ENCODE measurements at regions not wholly inside any gene's neighbourhood (a gene's known extent, or its start where the extent isn't known, plus 50 kb on each side); places are given as distances from the start of the nearest gene placed in this dataset.

- DNase-seq, result no peak
Measured at GRCh38 chr3:189455641-189456417, 175.4 kb upstream of the TP63 start.

DNA sequence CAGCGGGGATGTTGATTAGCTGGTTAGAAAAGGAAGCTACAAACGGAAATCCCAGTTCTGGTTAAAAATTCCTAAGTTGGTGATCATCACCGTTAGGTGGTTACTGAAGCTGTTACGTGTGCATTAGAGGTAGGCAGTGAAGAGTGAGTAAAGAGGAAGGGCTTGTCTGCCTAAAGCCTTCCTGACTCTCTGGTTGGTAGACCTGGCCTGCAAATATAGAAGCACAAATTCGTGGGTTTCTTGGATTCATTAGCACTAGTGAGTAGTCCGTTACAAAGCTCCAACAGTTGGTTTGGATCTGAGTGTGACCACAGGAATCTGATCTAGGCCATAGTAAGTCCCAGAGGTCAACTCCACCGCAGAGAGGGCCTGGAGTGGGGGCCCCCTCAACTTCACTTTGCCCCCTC lies 174.0 kb upstream of the TP63 start:
- no peak for DNase-seq

DNA sequence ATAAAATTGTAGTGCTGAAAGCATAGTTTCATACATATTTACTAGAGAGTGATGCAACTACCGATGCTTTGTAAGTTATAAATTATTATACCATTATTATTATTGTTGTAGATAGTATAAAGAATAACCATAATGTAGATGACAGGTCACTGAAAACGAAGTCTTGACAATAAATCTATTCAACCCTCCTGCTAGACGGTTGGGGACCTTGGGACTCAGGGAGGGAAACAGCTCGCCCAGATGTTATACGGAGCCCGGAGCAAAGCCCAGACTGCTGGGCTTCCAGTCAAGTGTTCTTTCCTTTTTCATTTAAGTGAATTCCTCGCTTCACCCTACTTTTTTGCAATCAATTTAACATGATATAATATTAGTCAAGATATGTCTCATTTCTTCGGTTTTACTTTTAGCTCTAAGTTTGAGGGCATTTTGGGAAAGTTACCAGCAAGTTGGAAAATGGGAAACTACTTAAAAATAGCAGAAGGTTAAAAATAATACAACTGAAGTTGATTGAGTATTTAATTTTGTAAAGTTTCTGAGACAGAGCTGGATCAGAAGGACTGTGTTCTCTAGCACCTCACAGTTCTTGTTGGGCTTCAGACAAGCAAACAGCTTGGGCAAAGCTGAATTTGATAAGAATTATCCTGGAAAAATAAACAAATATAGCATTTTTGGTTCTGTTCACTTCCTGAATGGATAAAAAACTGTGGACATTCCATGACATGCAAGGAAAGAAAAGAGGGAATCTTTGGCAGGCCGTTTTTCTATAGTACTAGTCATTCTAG lies 173.4 kb upstream of the TP63 start:
- no peak for DNase-seq

- no peak for DNase-seq
Measured at GRCh38 chr3:189458528-189458927, 172.7 kb upstream of the TP63 start.

- DNase-seq, result no peak
Measured at GRCh38 chr3:189459231-189459630, 172.0 kb upstream of the TP63 start.

GRCh38 chr3:189460511-189460910 lies 170.7 kb upstream of the TP63 start:
- no peak for DNase-seq

DNA sequence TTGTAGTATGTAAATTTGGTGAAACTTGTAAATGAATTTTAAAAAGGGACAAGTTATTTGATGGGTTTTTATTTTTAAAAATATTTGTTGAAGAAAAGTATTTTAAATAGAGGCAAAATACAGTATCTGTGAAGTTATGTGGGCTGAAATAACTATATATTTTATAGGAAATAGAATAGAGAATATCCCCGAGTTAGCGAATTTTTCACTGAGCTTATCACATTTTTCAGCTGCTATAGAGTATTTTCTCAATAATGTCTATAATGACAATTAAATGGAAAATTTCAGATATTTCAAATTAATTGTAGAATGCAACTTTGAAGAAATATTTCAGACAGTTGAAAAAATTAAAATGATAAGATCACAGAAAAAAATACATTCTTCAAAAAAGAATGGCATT lies 166.4 kb upstream of the TP63 start:
- no peak for DNase-seq

DNA sequence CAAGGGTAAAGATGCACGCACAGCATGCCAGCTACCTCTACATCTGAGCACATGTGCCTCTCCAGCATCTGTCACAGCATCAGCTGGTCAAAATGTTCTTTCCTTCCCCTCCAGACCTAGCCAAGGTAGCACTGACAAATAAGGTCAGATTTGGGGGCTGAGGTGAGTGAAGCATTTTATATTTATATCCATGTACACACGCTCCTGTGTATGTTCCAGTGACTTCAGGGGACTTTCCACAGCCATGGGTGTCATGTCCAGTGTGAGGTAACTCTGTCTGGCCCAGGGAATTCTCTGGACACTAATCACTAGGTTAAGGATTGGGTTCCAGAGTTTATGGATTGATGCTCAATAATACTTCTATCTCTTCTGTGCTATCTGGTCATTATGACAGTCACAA lies 165.2 kb upstream of the TP63 start:
- no peak for DNase-seq

DNA sequence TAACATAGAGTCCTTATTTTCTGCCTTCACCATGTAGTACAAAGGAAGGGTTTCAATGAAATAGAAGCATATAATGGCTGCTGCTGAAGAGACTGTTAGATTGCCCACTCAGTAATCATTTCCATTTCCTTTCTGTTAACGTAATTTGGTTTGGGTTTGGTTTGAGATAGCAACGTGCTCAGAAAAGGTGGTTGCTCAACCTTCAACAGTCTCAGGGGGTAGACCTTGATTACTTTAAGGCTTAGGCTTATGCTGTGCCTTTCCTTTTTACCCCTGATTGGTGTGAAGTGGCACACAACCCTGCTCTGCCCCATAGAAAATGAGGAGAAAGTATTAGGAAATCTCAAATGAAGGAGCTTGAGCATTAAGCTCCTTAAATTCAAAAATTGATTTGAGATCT lies 163.7 kb upstream of the TP63 start:
- no peak for DNase-seq

GRCh38 chr3:189474944-189475343 lies 156.2 kb upstream of the TP63 start:
- DNase-seq, result no peak

GRCh38 chr3:189477614-189478013 lies 153.6 kb upstream of the TP63 start:
- DNase-seq, result no peak

DNA sequence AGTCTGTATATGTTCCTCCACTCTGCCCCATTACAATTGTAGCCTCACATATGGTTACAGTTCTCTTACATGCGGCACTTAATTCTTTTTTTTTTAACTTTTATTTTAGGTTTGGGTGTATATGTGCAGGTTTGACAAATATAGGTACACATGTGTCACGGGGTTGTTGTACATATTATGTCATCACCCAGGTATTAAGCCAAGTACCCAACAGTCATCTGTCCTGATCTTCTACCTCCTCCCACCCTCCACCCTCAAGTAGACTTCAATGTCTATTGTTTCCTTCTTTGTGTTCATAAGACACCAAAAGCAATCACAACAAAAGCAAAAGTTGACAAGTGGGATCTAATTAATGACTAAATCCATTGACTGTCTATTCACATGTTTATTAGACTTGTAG lies 144.6 kb upstream of the TP63 start:
- no peak for DNase-seq

DNA sequence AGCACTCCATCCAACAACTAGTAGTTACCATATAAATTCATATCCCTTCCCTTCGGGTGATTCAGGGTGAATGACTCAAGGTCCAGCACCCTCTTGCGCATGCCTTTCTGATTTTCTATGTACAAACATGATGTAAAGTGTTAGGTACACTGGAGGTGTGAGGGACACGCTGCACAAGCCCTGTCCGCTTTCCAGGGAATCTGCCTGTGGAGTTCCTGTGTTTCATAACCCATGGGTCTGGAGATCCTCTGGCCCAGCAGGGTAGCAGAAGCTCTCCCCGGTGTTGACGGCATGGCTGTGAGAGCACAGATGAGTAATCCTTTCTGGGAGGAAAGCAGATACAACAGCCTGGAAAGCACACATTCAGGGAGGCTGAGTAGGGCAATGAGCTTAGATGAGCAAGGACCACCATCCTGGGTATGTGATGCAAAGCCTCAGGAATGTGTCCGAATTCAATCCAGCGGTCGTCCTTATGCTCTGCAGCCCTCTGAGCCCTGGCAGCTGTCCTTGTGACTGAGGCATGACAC lies 142.9 kb upstream of the TP63 start:
- DNase-seq, result no peak

- no peak for DNase-seq
Measured at GRCh38 chr3:189490337-189490736, 140.9 kb upstream of the TP63 start.

DNA sequence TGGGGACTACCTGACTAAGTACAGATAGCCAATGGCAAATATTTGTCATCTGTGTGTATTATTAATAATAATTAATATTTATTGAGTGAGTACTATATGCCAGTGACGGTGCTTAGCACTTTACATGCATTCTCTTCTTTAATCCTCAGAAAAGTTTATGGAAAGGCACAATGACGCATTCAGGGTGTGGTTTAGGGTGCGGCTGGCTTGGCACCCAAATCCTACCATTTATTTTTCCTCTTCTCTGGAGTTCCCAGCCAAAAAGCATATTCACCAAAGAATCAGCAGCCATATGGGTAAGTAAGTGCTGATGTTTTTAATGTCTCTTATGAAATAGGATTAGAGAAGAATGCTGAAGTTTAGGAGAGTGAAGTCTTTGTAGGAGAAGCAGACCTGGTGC lies 140.4 kb upstream of the TP63 start:
- DNase-seq, result no peak

GRCh38 chr3:189491831-189492230 lies 139.4 kb upstream of the TP63 start:
- no peak for DNase-seq

DNA sequence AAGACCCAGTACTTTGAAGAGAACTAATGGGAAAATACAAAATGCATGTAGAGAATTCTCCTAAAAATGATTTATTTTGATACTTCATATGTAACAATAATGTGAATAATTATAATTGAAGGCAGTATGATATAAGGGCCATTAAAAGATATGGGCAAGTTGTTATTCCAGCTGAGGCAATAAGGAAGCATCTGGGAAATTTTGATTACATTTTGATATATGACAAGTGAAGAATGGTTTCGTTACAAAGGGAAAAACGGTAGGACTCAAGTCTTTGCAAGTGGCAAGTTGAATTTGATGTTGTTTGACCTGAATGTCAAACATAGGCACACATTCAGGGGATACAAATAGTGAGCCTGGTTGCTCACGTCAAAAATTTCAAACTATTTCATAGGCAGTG lies 137.9 kb upstream of the TP63 start:
- no peak for DNase-seq

- DNase-seq, result no peak
Measured at GRCh38 chr3:189494632-189495031, 136.6 kb upstream of the TP63 start.

DNA sequence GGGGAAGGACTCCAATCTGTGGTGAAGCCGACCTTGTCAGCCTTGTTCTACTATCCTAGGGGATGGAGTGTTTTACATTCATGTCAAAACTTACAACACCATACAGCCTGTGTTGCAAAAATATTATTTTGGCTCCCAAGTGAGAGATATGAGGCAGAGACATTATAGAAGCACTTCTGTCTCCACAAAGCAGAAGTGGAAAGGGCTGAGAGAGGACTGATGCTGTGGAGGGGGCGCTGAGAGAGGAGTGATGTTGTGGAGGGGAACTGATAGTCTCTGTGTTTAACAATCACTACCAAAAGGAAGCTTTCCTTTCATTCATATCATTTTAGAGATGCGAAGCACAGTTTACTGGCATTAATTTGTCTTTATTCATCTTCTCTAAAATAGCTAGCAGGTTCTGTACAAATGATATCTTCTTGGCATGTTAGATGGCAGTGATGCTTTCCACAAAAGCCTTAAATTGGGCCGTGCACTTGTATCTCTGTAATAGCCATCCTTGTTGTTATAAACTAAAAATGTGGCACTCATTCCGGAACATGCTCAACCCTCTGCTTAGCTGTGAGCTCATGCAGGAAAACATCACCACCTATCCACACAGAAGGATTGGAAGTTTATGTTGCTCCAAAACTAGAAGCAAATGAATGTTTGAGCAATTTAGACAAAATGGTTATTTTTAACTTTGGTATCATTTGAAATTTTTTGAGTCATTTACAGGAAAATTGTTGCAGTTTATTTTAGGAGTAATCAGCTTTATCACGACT lies 134.6 kb upstream of the TP63 start:
- DNase-seq, result no peak

DNA sequence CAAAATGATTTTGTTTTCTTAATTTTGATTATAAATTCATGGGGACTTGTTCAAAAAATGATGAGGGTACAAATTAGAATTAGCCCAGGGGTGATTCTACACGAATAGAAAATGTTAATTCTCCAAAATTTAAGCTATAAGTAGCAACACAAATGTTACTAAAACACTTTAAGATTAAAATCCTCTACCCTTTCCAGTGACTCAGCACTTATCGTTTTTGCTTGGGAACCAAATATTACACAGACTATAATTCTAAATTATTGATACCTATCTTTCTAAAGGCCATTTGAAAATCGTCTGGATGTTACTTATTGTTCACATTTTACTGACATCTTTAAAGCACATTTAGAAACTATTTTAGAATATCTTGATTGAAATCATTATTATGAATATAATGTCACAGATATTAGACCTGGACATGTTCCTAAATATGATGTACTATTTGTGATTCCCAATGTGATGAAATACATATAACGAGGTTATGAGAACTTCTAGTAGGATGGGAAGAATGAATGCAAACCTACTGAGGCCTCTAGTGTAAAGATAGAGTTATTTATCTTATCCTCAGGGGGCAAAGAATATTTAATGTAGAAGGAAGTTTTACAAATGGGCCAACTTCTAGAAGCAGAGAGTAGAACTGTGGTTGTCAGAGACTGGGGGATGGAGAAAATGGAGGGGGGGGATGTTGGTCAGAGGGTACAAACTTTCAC lies 132.0 kb upstream of the TP63 start:
- DNase-seq, result no peak

GRCh38 chr3:189500299-189500698 lies 130.9 kb upstream of the TP63 start:
- DNase-seq, result no peak

GRCh38 chr3:189500798-189501495 lies 130.2 kb upstream of the TP63 start:
- no peak for DNase-seq
